Trophoblast cell (in vitro differentiated cells and primary cell): ENCODE measurements at regions not wholly inside any gene's neighbourhood (a gene's known extent, or its start where the extent isn't known, plus 50 kb on each side); places are given as distances from the start of the nearest gene placed in this dataset.

Experiments used
- DNase-seq, 2 donors: peaks; one replicate each; pipeline ENCODE4 v3.0.0-alpha.2; 2016
- H2AFZ ChIP-seq: 2 replicates; pipeline ENCODE4 v1.6.1; 2013; ENCODE audit warnings: low read length, moderate library complexity, mild to moderate bottlenecking; ENCODE audit not compliant: insufficient read depth, poor library complexity
- H2AK5ac ChIP-seq: 2 replicates; pipeline ENCODE4 v1.6.1; 2013; ENCODE audit warnings: mild to moderate bottlenecking, low read length
- H2BK120ac ChIP-seq: 2 replicates; pipeline ENCODE4 v1.6.1; 2013; ENCODE audit warnings: low read length, mild to moderate bottlenecking, moderate library complexity; ENCODE audit not compliant: insufficient read depth, poor library complexity
- H2BK12ac ChIP-seq: 2 replicates; pipeline ENCODE4 v1.6.1; 2013; ENCODE audit warnings: mild to moderate bottlenecking, low read length, moderate library complexity
- H2BK5ac ChIP-seq: 2 replicates; pipeline ENCODE4 v1.6.1; 2013; ENCODE audit warnings: low read length, low read depth, moderate library complexity, mild to moderate bottlenecking; ENCODE audit not compliant: poor library complexity
- H3K14ac ChIP-seq: 2 replicates; pipeline ENCODE4 v1.6.1; 2013; ENCODE audit warnings: mild to moderate bottlenecking, low read length
- H3K18ac ChIP-seq: 2 replicates; pipeline ENCODE4 v1.6.1; 2013; ENCODE audit warnings: mild to moderate bottlenecking, low read length
- H3K23ac ChIP-seq: 2 replicates; pipeline ENCODE4 v1.6.1; 2013; ENCODE audit warnings: low read length
- H3K27ac ChIP-seq: 2 replicates; pipeline ENCODE4 v1.5.1; 2013; ENCODE audit warnings: low read depth, mild to moderate bottlenecking, inconsistent platforms, low read length, moderate library complexity
- H3K27me3 ChIP-seq: 2 replicates; pipeline ENCODE4 v1.6.1; 2013; ENCODE audit warnings: inconsistent platforms, mild to moderate bottlenecking, low read length, moderate library complexity; ENCODE audit not compliant: insufficient read depth
- H3K36me3 ChIP-seq, 2 experiments: 1 replicate in 1 of 2; 2 replicates in 1 of 2; pipeline ENCODE4 v1.6.1; 2013; ENCODE audit warnings: low read length in 2 of 2, mild to moderate bottlenecking in 2 of 2, moderate library complexity in 1 of 2; ENCODE audit not compliant: insufficient read depth in 2 of 2, control insufficient read depth in 1 of 2
- H3K4ac ChIP-seq: 2 replicates; pipeline ENCODE4 v1.6.1; 2013; ENCODE audit warnings: low read depth, mild to moderate bottlenecking, low read length, moderate library complexity
- H3K4me1 ChIP-seq, 2 experiments: 1 replicate in 1 of 2; 2 replicates in 1 of 2; pipeline ENCODE4 v1.6.1; 2013; ENCODE audit warnings: low read length in 2 of 2, mild to moderate bottlenecking in 2 of 2, moderate library complexity in 1 of 2; ENCODE audit not compliant: insufficient read depth in 2 of 2, control insufficient read depth in 1 of 2
- H3K4me2 ChIP-seq: 2 replicates; pipeline ENCODE4 v1.6.1; 2013; ENCODE audit warnings: inconsistent platforms, mild to moderate bottlenecking, low read length, moderate library complexity
- H3K4me3 ChIP-seq: 2 replicates; pipeline ENCODE4 v1.5.1; 2013; ENCODE audit warnings: mild to moderate bottlenecking, low read depth, low read length, inconsistent platforms
- H3K79me1 ChIP-seq: one replicate; pipeline ENCODE4 v1.6.1; 2013; ENCODE audit warnings: low read length
- H3K79me2 ChIP-seq: 2 replicates; pipeline ENCODE4 v1.6.1; 2013; ENCODE audit warnings: low read length, mild to moderate bottlenecking; ENCODE audit not compliant: control insufficient read depth, insufficient read depth, poor library complexity
- H3K9ac ChIP-seq: 2 replicates; pipeline ENCODE4 v1.6.1; 2013; ENCODE audit warnings: mild to moderate bottlenecking, low read length
- H3K9me3 ChIP-seq: 2 replicates; pipeline ENCODE4 v1.6.1; 2013; ENCODE audit warnings: low read depth, mild to moderate bottlenecking, control low read depth, inconsistent platforms, low read length; ENCODE audit not compliant: insufficient read depth
- H4K12ac ChIP-seq: 2 replicates; pipeline ENCODE4 v1.6.1; 2013; ENCODE audit warnings: low read depth, mild to moderate bottlenecking, low read length, moderate library complexity
- H4K8ac ChIP-seq: 2 replicates; pipeline ENCODE4 v1.6.1; 2013; ENCODE audit warnings: low read depth, mild to moderate bottlenecking, low read length, moderate library complexity
- H4K91ac ChIP-seq: one replicate; pipeline ENCODE4 v1.6.1; 2013; ENCODE audit warnings: low read depth, mild to moderate bottlenecking, low read length, moderate library complexity
- whole genome bisulfite sequencing: extraction: QIAGEN DNeasy Blood & Tissue Kit; methylation state at CpG from one replicate; pipeline ENCODE4 v1.1.7; 2013; ENCODE audit warnings: missing lambda C conversion rate; ENCODE audit not compliant: insufficient read length, insufficient coverage; ENCODE audit errors: extremely low coverage; 5-methylcytosine and 5-hydroxymethylcytosine counted together

GRCh38 chr14:24690492-24690891 is 56.5 kb upstream of the GZMB start:
- WGBS = no CpG with 5 or more reads among the region's 4 CpGs
- no peaks in the 10 kb centered on the region for H3K36me3 ChIP-seq

GRCh38 chr14:24688030-24688658 is 54.2 kb upstream of the GZMB start:
- Histone ChIP-seq H2BK12ac (no peak overlapping the region), H3K9me3 (no peaks in the 10 kb centered on the region), H3K27ac (no peak overlapping the region), H3K9ac (no peak overlapping the region), H3K27me3 (no peaks in the 10 kb centered on the region), H4K12ac (no peak overlapping the region), H2AFZ (no peak overlapping the region), H3K4me2 (no peak overlapping the region), H3K79me2 (no peaks in the 10 kb centered on the region), H3K4me3 (no peak overlapping the region), H4K8ac (no peak overlapping the region), H4K91ac (no peak overlapping the region), H3K23ac (no peak overlapping the region), H3K36me3 (no peaks in the 10 kb centered on the region), H3K18ac (no peak overlapping the region), H3K79me1 (no peaks in the 10 kb centered on the region), H3K14ac (no peak overlapping the region), H2BK5ac (no peak overlapping the region), H3K4ac (no peak overlapping the region), H2AK5ac (no peak overlapping the region), H2BK120ac (no peak overlapping the region), H3K4me1 (no peaks in the 10 kb centered on the region)
- WGBS = no CpG with 5 or more reads among the region's 6 CpGs
- no peak for DNase-seq

More at GRCh38 chr14:24690492-24690891, 56.5 kb upstream of the GZMB start:
- Histone ChIP-seq H3K9ac (no peak overlapping the region), H3K14ac (no peak overlapping the region), H3K4me2 (no peak overlapping the region), H3K18ac (no peak overlapping the region), H3K23ac (no peak overlapping the region), H3K4me1 (no peaks in the 10 kb centered on the region), H3K27me3 (no peaks in the 10 kb centered on the region), H3K4ac (no peak overlapping the region), H4K8ac (no peak overlapping the region), H4K91ac (no peak overlapping the region), H2AK5ac (no peak overlapping the region), H3K9me3 (no peaks in the 10 kb centered on the region), H2BK120ac (no peak overlapping the region), H2AFZ (no peak overlapping the region), H3K79me2 (no peaks in the 10 kb centered on the region), H2BK12ac (no peak overlapping the region), H3K79me1 (no peaks in the 10 kb centered on the region), H2BK5ac (no peak overlapping the region), H4K12ac (no peak overlapping the region), H3K27ac (no peak overlapping the region), H3K4me3 (no peak overlapping the region)
- no peak for DNase-seq
